Keratinocyte (primary cell): ENCODE measurements at regions not wholly inside any gene's neighbourhood (a gene's known extent, or its start where the extent isn't known, plus 50 kb on each side); places are given as distances from the start of the nearest gene placed in this dataset.

Experiments
- DNase-seq: peaks from one replicate; pipeline ENCODE4 v3.0.0-alpha.2; 2011; ENCODE audit warnings: low read depth, missing footprints, low spot score
- FAIRE-seq: peaks from 2 replicates; lab custom pipeline; 2011; peaks lifted over from hg19 to GRCh38; lab: Jason Lieb, UNC
- H2AFZ ChIP-seq: 2 replicates; pipeline ENCODE4 v1.6.0; 2012; ENCODE audit warnings: low read length, control low read depth, inconsistent platforms; ENCODE audit not compliant: control insufficient read depth
- H3K27ac ChIP-seq: 2 replicates; pipeline ENCODE4 v1.5.1; 2011; ENCODE audit warnings: low read length; ENCODE audit not compliant: control insufficient read depth, insufficient read depth
- H3K27me3 ChIP-seq: 3 replicates; pipeline ENCODE4 v1.6.0; 2011; ENCODE audit warnings: low read length; ENCODE audit not compliant: control insufficient read depth, insufficient read depth; ENCODE audit errors: extremely low read depth
- H3K36me3 ChIP-seq, 2 experiments: 2 replicates in 1 of 2; 3 replicates in 1 of 2; pipeline ENCODE4 v1.5.1; 2011; ENCODE audit warnings: low read length in 2 of 2, mild to moderate bottlenecking in 1 of 2; ENCODE audit not compliant: control insufficient read depth in 2 of 2, insufficient read depth in 2 of 2; ENCODE audit errors: extremely low read depth in 1 of 2
- H3K4me1 ChIP-seq: 3 replicates; pipeline ENCODE4 v1.5.1; 2011; ENCODE audit warnings: low read length; ENCODE audit not compliant: control insufficient read depth, insufficient read depth; ENCODE audit errors: extremely low read depth
- H3K4me2 ChIP-seq: 3 replicates; pipeline ENCODE4 v1.6.0; 2011; ENCODE audit warnings: low read depth, low read length; ENCODE audit not compliant: control insufficient read depth, insufficient read depth; ENCODE audit errors: extremely low read depth
- H3K4me3 ChIP-seq, 3 experiments: fragments of 200-600 bp in 1 of 3; sonication (generic) in 1 of 3; 2 replicates in 2 of 3; 3 replicates in 1 of 3; pipeline ENCODE4 v1.5.1; 2011 to 2016; ENCODE audit warnings: low read length in 3 of 3, mild to moderate bottlenecking in 3 of 3, control low read depth in 2 of 3, inconsistent platforms in 1 of 3, low read depth in 1 of 3, mixed read lengths in 1 of 3, mixed run types in 1 of 3, moderate library complexity in 1 of 3; ENCODE audit not compliant: control insufficient read depth in 2 of 3, insufficient read depth in 2 of 3; ENCODE audit errors: extremely low read depth in 1 of 3
- H3K79me2 ChIP-seq: 2 replicates; pipeline ENCODE4 v1.6.0; 2012; ENCODE audit warnings: low read length; ENCODE audit not compliant: control insufficient read depth, insufficient read depth
- H3K9ac ChIP-seq: 3 replicates; pipeline ENCODE4 v1.6.0; 2011; ENCODE audit warnings: low read length; ENCODE audit not compliant: control insufficient read depth, insufficient read depth; ENCODE audit errors: extremely low read depth
- H3K9me1 ChIP-seq: 3 replicates; pipeline ENCODE4 v1.6.0; 2011; ENCODE audit warnings: low read length; ENCODE audit not compliant: control insufficient read depth, insufficient read depth; ENCODE audit errors: extremely low read depth
- H3K9me3 ChIP-seq: 2 replicates; pipeline ENCODE4 v1.5.1; 2012; ENCODE audit warnings: low read depth, low read length; ENCODE audit not compliant: control insufficient read depth
- H4K20me1 ChIP-seq: 3 replicates; pipeline ENCODE4 v1.6.0; 2011; ENCODE audit warnings: low read length; ENCODE audit not compliant: control insufficient read depth, insufficient read depth; ENCODE audit errors: extremely low read depth
- EZH2 ChIP-seq: IDR thresholded peaks from one replicate; pipeline ENCODE4 v1.6.1; 2012; ENCODE audit warnings: inconsistent platforms, mild to moderate bottlenecking, low read length, moderate library complexity
- dilution Hi-C: fragments of 300-500 bp; cut with MboI; formaldehyde crosslinking; loops from one replicate; pipeline ENCODE4 v1.7.0; 2020; ENCODE audit warnings: low sequenced_read_pairs; ENCODE audit not compliant: extremely low pct_ligation_motif_present
- TF ChIP-seq, protein P1 (sequence below), 3 experiments: IDR thresholded peaks in 1 of 3; conservative IDR thresholded peaks in 1 of 3; optimal IDR thresholded peaks in 1 of 3; 2 replicates in 2 of 3; 3 replicates in 1 of 3; pipeline versions ENCODE3 to v1.5.1; 2011; ENCODE audit warnings: low read length in 3 of 3, mild to moderate bottlenecking in 3 of 3, moderate library complexity in 2 of 3, control low read depth in 1 of 3, inconsistent platforms in 1 of 3; ENCODE audit not compliant: insufficient read depth in 2 of 3; ENCODE audit errors: extremely low read depth in 1 of 3

DNA sequence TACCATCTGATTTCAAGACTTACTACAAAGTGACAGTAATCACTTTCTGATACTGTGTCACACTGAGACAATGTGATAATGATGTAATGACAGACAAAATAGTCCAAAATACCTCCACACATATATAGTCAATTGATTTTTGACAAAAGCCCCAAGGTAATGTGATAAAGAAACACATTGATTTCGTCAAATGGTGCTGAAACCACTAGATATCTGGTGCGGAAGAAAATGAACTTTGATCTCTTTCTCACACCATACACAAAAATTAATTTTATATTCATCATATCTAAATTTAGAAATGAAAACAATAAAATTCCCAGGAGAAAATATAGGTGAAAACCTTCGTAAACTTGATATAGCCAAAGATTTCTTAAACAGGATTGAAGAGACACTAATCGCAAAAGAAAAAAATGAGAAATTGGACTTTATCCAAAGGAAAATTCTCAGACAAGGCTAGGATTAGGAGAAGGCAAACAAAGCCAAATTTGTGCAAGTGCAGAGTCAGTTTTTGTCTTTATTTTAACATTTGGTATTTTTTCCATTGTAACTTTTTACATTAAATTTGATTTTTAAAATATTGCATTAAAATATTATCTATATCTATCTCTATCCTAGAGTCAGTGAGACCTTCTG is 739.9 kb downstream of the DIAPH3 start:
- Histone ChIP-seq H3K36me3 (no peaks in the 10 kb centered on the region), H4K20me1 (no peaks in the 10 kb centered on the region), H3K4me3 (no peak overlapping the region), H3K4me2 (no peak overlapping the region), H3K9ac (no peak overlapping the region), H3K9me1 (no peaks in the 10 kb centered on the region), H2AFZ (no peak overlapping the region), H3K79me2 (no peaks in the 10 kb centered on the region), H3K9me3 (no peaks in the 10 kb centered on the region), H3K27ac (no peak overlapping the region), H3K27me3 (no peaks in the 10 kb centered on the region), H3K4me1 (no peaks in the 10 kb centered on the region)
- TF ChIP-seq EZH2: no peak
- TF ChIP-seq, protein P1, sequence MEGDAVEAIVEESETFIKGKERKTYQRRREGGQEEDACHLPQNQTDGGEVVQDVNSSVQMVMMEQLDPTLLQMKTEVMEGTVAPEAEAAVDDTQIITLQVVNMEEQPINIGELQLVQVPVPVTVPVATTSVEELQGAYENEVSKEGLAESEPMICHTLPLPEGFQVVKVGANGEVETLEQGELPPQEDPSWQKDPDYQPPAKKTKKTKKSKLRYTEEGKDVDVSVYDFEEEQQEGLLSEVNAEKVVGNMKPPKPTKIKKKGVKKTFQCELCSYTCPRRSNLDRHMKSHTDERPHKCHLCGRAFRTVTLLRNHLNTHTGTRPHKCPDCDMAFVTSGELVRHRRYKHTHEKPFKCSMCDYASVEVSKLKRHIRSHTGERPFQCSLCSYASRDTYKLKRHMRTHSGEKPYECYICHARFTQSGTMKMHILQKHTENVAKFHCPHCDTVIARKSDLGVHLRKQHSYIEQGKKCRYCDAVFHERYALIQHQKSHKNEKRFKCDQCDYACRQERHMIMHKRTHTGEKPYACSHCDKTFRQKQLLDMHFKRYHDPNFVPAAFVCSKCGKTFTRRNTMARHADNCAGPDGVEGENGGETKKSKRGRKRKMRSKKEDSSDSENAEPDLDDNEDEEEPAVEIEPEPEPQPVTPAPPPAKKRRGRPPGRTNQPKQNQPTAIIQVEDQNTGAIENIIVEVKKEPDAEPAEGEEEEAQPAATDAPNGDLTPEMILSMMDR (optimal IDR thresholded peaks at IDR 0.05 in 1 of 3, IDR thresholded peaks at IDR 0.05 in 1 of 3, conservative IDR thresholded peaks at IDR 0.05 in 1 of 3; ENCODE audit: extremely low read depth in 1 of 3, insufficient read depth in 2 of 3, low read length in 3 of 3): no peak
- DNase-seq (no peak), FAIRE-seq (no peak)
- dilution Hi-C loops: no loop called here

DNA sequence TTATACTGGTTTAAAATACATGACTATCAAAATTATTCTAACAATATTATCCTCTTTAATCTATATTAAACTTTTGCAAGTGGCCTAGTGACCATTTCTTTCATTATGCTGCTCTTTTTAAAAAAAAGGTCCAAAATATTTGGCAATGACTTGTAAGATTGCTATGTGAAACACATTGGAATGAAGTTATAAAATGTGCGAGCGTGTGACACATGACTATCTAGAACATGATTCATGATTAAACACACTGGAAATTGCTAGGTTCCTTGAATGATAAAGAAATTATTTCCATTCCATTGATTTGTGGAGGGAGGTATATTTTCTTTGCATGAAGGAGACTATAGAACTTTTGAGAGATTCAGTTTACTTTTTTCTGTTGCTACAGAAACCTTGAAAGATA is 739.1 kb downstream of the DIAPH3 start:
- H4K20me1 ChIP-seq: no peaks in the 10 kb centered on the region
- no peaks in the 10 kb centered on the region for H3K4me1 ChIP-seq
- H3K36me3 ChIP-seq: no peaks in the 10 kb centered on the region
- no peaks in the 10 kb centered on the region for H3K79me2 ChIP-seq
- DNase-seq: no peak
- no peaks in the 10 kb centered on the region for H3K9me1 ChIP-seq
- no peak overlapping the region for H3K4me2 ChIP-seq
- dilution Hi-C loops: no loop called here
- no peak overlapping the region for H3K4me3 ChIP-seq
- H3K9ac ChIP-seq: no peak overlapping the region
- no peak overlapping the region for H3K27ac ChIP-seq
- no peak for TF ChIP-seq EZH2
- TF ChIP-seq, protein P1 (optimal IDR thresholded peaks at IDR 0.05 in 1 of 3, IDR thresholded peaks at IDR 0.05 in 1 of 3, conservative IDR thresholded peaks at IDR 0.05 in 1 of 3; ENCODE audit: extremely low read depth in 1 of 3, insufficient read depth in 2 of 3, low read length in 3 of 3): no peak
- no peak for FAIRE-seq
- H3K27me3 ChIP-seq: no peaks in the 10 kb centered on the region
- no peaks in the 10 kb centered on the region for H3K9me3 ChIP-seq
- no peak overlapping the region for H2AFZ ChIP-seq
